ENCODE measurements at regions not wholly inside any gene's neighbourhood (a gene's known extent, or its start where the extent isn't known, plus 50 kb on each side); places are given as distances from the start of the nearest gene placed in this dataset.

- no peak overlapping the region for H3K4me3 ChIP-seq
- no peaks in the 10 kb centered on the region for H3K4me1 ChIP-seq
- DNase-seq, result peak; percentile 39
- no peaks in the 10 kb centered on the region for H3K9me3 ChIP-seq
- H3K27ac ChIP-seq, result no peak overlapping the region
- H3K36me3 ChIP-seq, result no peaks in the 10 kb centered on the region
- peaks cover 0 to 6% (median 0%) of the 10 kb centered on the region in 3 donors for H3K27me3 ChIP-seq
- intact Hi-C loops (cut with DNase I), result no loop called here
- TF ChIP-seq EP300 (IDR thresholded peaks at IDR 0.05), result no peak
- TF ChIP-seq POLR2AphosphoS5 (IDR thresholded peaks at IDR 0.05), result no peak
- TF ChIP-seq, protein P1, sequence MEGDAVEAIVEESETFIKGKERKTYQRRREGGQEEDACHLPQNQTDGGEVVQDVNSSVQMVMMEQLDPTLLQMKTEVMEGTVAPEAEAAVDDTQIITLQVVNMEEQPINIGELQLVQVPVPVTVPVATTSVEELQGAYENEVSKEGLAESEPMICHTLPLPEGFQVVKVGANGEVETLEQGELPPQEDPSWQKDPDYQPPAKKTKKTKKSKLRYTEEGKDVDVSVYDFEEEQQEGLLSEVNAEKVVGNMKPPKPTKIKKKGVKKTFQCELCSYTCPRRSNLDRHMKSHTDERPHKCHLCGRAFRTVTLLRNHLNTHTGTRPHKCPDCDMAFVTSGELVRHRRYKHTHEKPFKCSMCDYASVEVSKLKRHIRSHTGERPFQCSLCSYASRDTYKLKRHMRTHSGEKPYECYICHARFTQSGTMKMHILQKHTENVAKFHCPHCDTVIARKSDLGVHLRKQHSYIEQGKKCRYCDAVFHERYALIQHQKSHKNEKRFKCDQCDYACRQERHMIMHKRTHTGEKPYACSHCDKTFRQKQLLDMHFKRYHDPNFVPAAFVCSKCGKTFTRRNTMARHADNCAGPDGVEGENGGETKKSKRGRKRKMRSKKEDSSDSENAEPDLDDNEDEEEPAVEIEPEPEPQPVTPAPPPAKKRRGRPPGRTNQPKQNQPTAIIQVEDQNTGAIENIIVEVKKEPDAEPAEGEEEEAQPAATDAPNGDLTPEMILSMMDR (IDR thresholded peaks at IDR 0.05), result no peak
- TF ChIP-seq POLR2A (IDR thresholded peaks at IDR 0.05), result no peak
- WGBS, 2 donors, result 81 to 86% methylated on average over 14 of the region's 14 CpGs
Measured at GRCh38 chr3:10560060-10560861, 54.9 kb upstream of the ATP2B2 start.

- DNase-seq, result peak; percentile 8
- H3K4me1 ChIP-seq, result no peaks in the 10 kb centered on the region
- no peaks in the 10 kb centered on the region for H3K36me3 ChIP-seq
- no peaks in the 10 kb centered on the region for H3K9me3 ChIP-seq
- H3K27ac ChIP-seq, result no peak overlapping the region
- peaks cover 0 to 6% (median 0%) of the 10 kb centered on the region in 3 donors for H3K27me3 ChIP-seq
- intact Hi-C loops (cut with DNase I), result no loop called here
- no peak overlapping the region for H3K4me3 ChIP-seq
- no peak for TF ChIP-seq POLR2AphosphoS5 (IDR thresholded peaks at IDR 0.05)
- TF ChIP-seq, protein P1 (IDR thresholded peaks at IDR 0.05), result no peak
- no peak for TF ChIP-seq POLR2A (IDR thresholded peaks at IDR 0.05)
- no peak for TF ChIP-seq EP300 (IDR thresholded peaks at IDR 0.05)
- 69 to 78% methylated on average over 7 of the region's 7 CpGs for WGBS, 2 donors
Measured at GRCh38 chr3:10561162-10561945, 56.0 kb upstream of the ATP2B2 start.

GRCh38 chr3:10561946-10562560 is 56.7 kb upstream of the ATP2B2 start:
- H3K4me1 ChIP-seq, result no peaks in the 10 kb centered on the region
- H3K27me3 ChIP-seq, result peaks cover 0 to 6% (median 0%) of the 10 kb centered on the region in 3 donors
- intact Hi-C loops (cut with DNase I), result no loop called here
- no peak overlapping the region for H3K4me3 ChIP-seq
- H3K9me3 ChIP-seq, result no peaks in the 10 kb centered on the region
- TF ChIP-seq EP300 (IDR thresholded peaks at IDR 0.05) (no peak), POLR2AphosphoS5 (IDR thresholded peaks at IDR 0.05) (no peak), POLR2A (IDR thresholded peaks at IDR 0.05) (no peak)
- TF ChIP-seq, protein P1 (IDR thresholded peaks at IDR 0.05), result no peak
- no peaks in the 10 kb centered on the region for H3K36me3 ChIP-seq
- DNase-seq, result peak; percentile 19
- 68 to 75% methylated on average over 4 of the region's 4 CpGs for WGBS, 2 donors
- no peak overlapping the region for H3K27ac ChIP-seq

DNA sequence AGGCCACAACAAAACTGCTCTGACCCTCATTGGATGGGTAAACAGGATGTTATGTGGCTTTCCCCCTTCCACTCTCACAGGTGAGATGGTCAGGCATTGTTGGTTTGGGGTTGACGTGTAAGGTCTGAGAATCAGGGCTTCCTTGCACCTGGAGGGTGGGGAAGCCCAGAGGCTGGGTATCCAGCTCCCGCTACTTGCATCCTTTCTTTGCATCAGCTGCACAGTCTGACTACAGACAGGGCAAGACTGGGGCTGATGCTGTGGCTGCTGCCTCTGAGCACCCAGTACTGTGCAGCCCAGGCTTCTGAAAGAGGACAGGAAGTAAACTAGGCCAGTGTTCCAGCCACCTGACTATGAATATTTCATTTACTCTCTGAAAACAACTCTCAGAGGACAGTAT is 58.0 kb upstream of the ATP2B2 start:
- H3K4me3 ChIP-seq, result no peak overlapping the region
- peaks cover 0 to 6% (median 0%) of the 10 kb centered on the region in 3 donors for H3K27me3 ChIP-seq
- no peaks in the 10 kb centered on the region for H3K36me3 ChIP-seq
- H3K9me3 ChIP-seq, result no peaks in the 10 kb centered on the region
- no peaks in the 10 kb centered on the region for H3K4me1 ChIP-seq
- intact Hi-C loops (cut with DNase I), result no loop called here
- peak; percentile 28 for DNase-seq
- TF ChIP-seq EP300 (IDR thresholded peaks at IDR 0.05), result no peak
- no peak for TF ChIP-seq POLR2A (IDR thresholded peaks at IDR 0.05)
- TF ChIP-seq, protein P1 (IDR thresholded peaks at IDR 0.05), result no peak
- TF ChIP-seq POLR2AphosphoS5 (IDR thresholded peaks at IDR 0.05), result no peak
- 77 to 83% methylated on average over 2 of the region's 2 CpGs for WGBS, 2 donors
- no peak overlapping the region for H3K27ac ChIP-seq
